ENCODE measurements at regions not wholly inside any gene's neighbourhood (a gene's known extent, or its start where the extent isn't known, plus 50 kb on each side); places are given as distances from the start of the nearest gene placed in this dataset.

GRCh38 chr21:16022116-16022515 is 292.3 kb downstream of the USP25 start:
- no peak for TF ChIP-seq CTCF (conservative IDR thresholded peaks at IDR 0.05)
- TF ChIP-seq ZFX (IDR thresholded peaks at IDR 0.05) = no peak

All from C4-2B (cell line).